ENCODE measurements at regions not wholly inside any gene's neighbourhood (a gene's known extent, or its start where the extent isn't known, plus 50 kb on each side); places are given as distances from the start of the nearest gene placed in this dataset.

DNA sequence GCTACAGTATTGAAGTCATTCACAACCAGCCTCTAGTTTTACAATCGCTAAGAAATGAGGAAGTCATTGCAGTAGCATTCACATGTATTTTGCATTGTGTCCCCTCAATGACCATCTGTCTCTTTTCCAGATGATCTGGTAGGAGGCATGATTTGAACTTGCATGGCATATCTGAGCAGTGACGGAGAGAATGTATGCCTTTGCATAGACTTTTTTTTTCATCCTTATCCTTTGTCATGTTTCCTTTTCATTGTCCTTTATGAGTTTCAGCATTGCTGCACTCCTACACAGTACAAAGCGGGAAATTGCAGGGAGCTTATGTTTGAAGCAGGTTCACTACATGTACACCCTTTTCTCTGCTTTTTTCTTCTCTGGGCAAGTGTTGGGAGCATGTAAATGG lies 516.4 kb upstream of the GRIA3 start:
- DNase-seq (ENCODE audit: low spot score): no peak
- TF ChIP-seq, protein P1, sequence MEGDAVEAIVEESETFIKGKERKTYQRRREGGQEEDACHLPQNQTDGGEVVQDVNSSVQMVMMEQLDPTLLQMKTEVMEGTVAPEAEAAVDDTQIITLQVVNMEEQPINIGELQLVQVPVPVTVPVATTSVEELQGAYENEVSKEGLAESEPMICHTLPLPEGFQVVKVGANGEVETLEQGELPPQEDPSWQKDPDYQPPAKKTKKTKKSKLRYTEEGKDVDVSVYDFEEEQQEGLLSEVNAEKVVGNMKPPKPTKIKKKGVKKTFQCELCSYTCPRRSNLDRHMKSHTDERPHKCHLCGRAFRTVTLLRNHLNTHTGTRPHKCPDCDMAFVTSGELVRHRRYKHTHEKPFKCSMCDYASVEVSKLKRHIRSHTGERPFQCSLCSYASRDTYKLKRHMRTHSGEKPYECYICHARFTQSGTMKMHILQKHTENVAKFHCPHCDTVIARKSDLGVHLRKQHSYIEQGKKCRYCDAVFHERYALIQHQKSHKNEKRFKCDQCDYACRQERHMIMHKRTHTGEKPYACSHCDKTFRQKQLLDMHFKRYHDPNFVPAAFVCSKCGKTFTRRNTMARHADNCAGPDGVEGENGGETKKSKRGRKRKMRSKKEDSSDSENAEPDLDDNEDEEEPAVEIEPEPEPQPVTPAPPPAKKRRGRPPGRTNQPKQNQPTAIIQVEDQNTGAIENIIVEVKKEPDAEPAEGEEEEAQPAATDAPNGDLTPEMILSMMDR (IDR thresholded peaks at IDR 0.05): no peak
- no peak overlapping the region for H3K27ac ChIP-seq
- H3K4me3 ChIP-seq: no peak overlapping the region

DNA sequence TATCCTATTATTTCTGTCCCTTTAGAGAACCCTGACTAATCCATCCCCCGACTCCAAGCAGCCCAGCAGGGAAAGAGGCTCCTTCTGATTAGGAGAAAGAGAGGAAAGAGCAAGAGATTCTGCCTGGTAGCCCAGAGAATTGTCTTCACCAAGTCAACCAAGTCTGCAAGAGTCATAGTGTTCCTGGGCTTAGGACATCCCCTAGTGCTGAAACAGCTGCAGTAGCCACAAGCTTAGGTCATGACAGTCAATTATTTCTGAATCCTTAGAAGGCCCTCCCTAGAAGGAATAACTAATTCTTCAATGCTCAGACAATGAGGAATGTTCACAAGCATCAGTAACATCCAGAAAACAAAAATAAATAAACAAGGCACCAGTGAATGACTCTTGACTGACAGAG lies 480.3 kb upstream of the GRIA3 start:
- no peak overlapping the region for H3K4me3 ChIP-seq
- no peak overlapping the region for H3K27ac ChIP-seq
- no peak for DNase-seq (ENCODE audit: low spot score)
- TF ChIP-seq, protein P1 (IDR thresholded peaks at IDR 0.05): no peak

- no peak for DNase-seq (ENCODE audit: low spot score)
- H3K4me3 ChIP-seq: no peak overlapping the region
- no peak overlapping the region for H3K27ac ChIP-seq
- TF ChIP-seq, protein P1 (IDR thresholded peaks at IDR 0.05): no peak
Observed at GRCh38 chrX:122739770-122740169, 444.3 kb upstream of the GRIA3 start.

- Histone ChIP-seq H3K4me3 (no peak overlapping the region), H3K27ac (no peak overlapping the region)
- TF ChIP-seq, protein P1 (IDR thresholded peaks at IDR 0.05): no peak
- no peak for DNase-seq (ENCODE audit: low spot score)
Observed at GRCh38 chrX:122770581-122770980, 413.5 kb upstream of the GRIA3 start.

- Histone ChIP-seq H3K27ac (no peak overlapping the region), H3K4me3 (no peak overlapping the region)
- TF ChIP-seq, protein P1 (IDR thresholded peaks at IDR 0.05): no peak
- DNase-seq (ENCODE audit: low spot score): no peak
Observed at GRCh38 chrX:122771933-122772332, 412.1 kb upstream of the GRIA3 start.

DNA sequence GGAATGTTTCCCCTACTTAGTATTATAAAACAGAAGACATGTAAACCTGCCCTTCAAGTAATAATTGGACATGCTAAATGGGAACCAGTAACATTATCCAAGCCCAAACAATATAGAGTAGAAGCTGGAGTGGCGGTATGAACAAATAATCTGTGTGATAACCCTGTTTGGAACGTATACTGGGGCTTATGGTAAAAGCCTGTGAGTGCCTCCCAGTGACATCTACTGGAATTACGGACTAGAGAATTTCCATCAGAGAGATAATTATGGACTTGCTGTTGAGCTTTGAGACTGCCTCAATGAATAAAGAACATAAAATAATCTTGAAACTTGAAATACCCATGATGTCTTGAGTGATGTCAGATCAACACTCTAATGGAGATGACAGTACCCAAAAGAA lies 406.3 kb upstream of the GRIA3 start:
- Histone ChIP-seq H3K27ac (no peak overlapping the region), H3K4me3 (no peak overlapping the region)
- TF ChIP-seq, protein P1 (IDR thresholded peaks at IDR 0.05): no peak
- DNase-seq (ENCODE audit: low spot score): no peak

- Histone ChIP-seq H3K4me3 (no peak overlapping the region), H3K27ac (no peak overlapping the region)
- TF ChIP-seq, protein P1 (IDR thresholded peaks at IDR 0.05): no peak
- DNase-seq (ENCODE audit: low spot score): no peak
Observed at GRCh38 chrX:122783918-122784317, 400.2 kb upstream of the GRIA3 start.

Data from coronary artery (tissue), 2 donors.